ENCODE measurements at regions not wholly inside any gene's neighbourhood (a gene's known extent, or its start where the extent isn't known, plus 50 kb on each side); places are given as distances from the start of the nearest gene placed in this dataset.
"Not testable (repeated sequence)": the region's sequence is repeated elsewhere in the genome, so short reads cannot be mapped to it uniquely, and the experiment has no call there.

GRCh38 chr3:177358977-177359592 is 161.8 kb upstream of the TBL1XR1 start:
- DNase-seq = peak; percentile 60

GRCh38 chr3:177359593-177360357 is 162.5 kb upstream of the TBL1XR1 start:
- peak; percentile 96 for DNase-seq

- no peak for DNase-seq
Observed at GRCh38 chr3:177361081-177361938, 164.0 kb upstream of the TBL1XR1 start.

- DNase-seq = no peak
Observed at GRCh38 chr3:177362626-177363025, 165.3 kb upstream of the TBL1XR1 start.

GRCh38 chr3:177364236-177364635 is 167.0 kb upstream of the TBL1XR1 start:
- DNase-seq = no peak

GRCh38 chr3:177365294-177365693 is 168.0 kb upstream of the TBL1XR1 start:
- DNase-seq = not testable (repeated sequence)

- DNase-seq = no peak
Observed at GRCh38 chr3:177367788-177368187, 170.5 kb upstream of the TBL1XR1 start.

GRCh38 chr3:177370246-177370822 is 173.1 kb upstream of the TBL1XR1 start:
- no peak for DNase-seq

GRCh38 chr3:177371146-177371545 is 173.9 kb upstream of the TBL1XR1 start:
- DNase-seq = no peak

- DNase-seq = no peak
Observed at GRCh38 chr3:177371888-177372287, 174.6 kb upstream of the TBL1XR1 start.

GRCh38 chr3:177374323-177374722 is 177.0 kb upstream of the TBL1XR1 start:
- DNase-seq = no peak

- no peak for DNase-seq
Observed at GRCh38 chr3:177375316-177375715, 178.0 kb upstream of the TBL1XR1 start.

GRCh38 chr3:177377166-177377565 is 179.9 kb upstream of the TBL1XR1 start:
- no peak for DNase-seq

GRCh38 chr3:177378168-177378567 is 180.9 kb upstream of the TBL1XR1 start:
- DNase-seq = no peak

- no peak for DNase-seq
Observed at GRCh38 chr3:177379045-177379444, 181.8 kb upstream of the TBL1XR1 start.

GRCh38 chr3:177381070-177381469 is 183.8 kb upstream of the TBL1XR1 start:
- DNase-seq = no peak

- no peak for DNase-seq
Observed at GRCh38 chr3:177382944-177383343, 185.7 kb upstream of the TBL1XR1 start.

GRCh38 chr3:177385186-177385585 is 187.9 kb upstream of the TBL1XR1 start:
- peak; percentile 24 for DNase-seq

- no peak for DNase-seq
Observed at GRCh38 chr3:177385831-177386301, 188.6 kb upstream of the TBL1XR1 start.

GRCh38 chr3:177388209-177388608 is 190.9 kb upstream of the TBL1XR1 start:
- peak; percentile 10 for DNase-seq

- not testable (repeated sequence) for DNase-seq
Observed at GRCh38 chr3:177394231-177395024, 197.1 kb upstream of the TBL1XR1 start.

GRCh38 chr3:177396733-177397132 is 199.5 kb upstream of the TBL1XR1 start:
- no peak for DNase-seq
